Endodermal cell (in vitro differentiated cells): ENCODE measurements at regions not wholly inside any gene's neighbourhood (a gene's known extent, or its start where the extent isn't known, plus 50 kb on each side); places are given as distances from the start of the nearest gene placed in this dataset.
"Not testable (repeated sequence)": the region's sequence is repeated elsewhere in the genome, so short reads cannot be mapped to it uniquely, and the experiment has no call there.

ENCODE experiments used
- DNase-seq: peaks from one replicate; pipeline ENCODE4 v3.0.0-alpha.2; 2017
- H3K27ac ChIP-seq: 2 replicates; pipeline ENCODE4 v1.5.1; 2013; ENCODE audit warnings: mild to moderate bottlenecking, low read depth, low read length, moderate library complexity
- H3K27me3 ChIP-seq: 2 replicates; pipeline ENCODE4 v1.6.1; 2013; ENCODE audit warnings: mild to moderate bottlenecking, low read length, moderate library complexity; ENCODE audit not compliant: insufficient read depth, control insufficient read depth, poor library complexity, severe bottlenecking
- H3K36me3 ChIP-seq: 2 replicates; pipeline ENCODE4 v1.7.0; 2013; ENCODE audit warnings: mild to moderate bottlenecking, low read length, moderate library complexity; ENCODE audit not compliant: control insufficient read depth, insufficient read depth
- H3K4me1 ChIP-seq: one replicate; pipeline ENCODE4 v1.7.0; 2013; ENCODE audit warnings: low read length; ENCODE audit not compliant: control insufficient read depth, insufficient read depth
- H3K4me3 ChIP-seq: 2 replicates; pipeline ENCODE4 v1.5.1; 2013; ENCODE audit warnings: mild to moderate bottlenecking, low read length, moderate library complexity
- H3K9ac ChIP-seq: 2 replicates; pipeline ENCODE4 v1.6.1; 2013; ENCODE audit warnings: mild to moderate bottlenecking, low read length, moderate library complexity; ENCODE audit not compliant: poor library complexity, severe bottlenecking; ENCODE audit errors: extremely low read depth
- H3K9me3 ChIP-seq: 2 replicates; pipeline ENCODE4 v1.6.1; 2013; ENCODE audit warnings: mild to moderate bottlenecking, low read length, moderate library complexity; ENCODE audit not compliant: control insufficient read depth
- H3K27ac Mint-ChIP-seq: 2 replicates; pipeline ENCODE4 v1.8.0; 2020; ENCODE audit warnings: mixed read lengths
- H3K27me3 Mint-ChIP-seq: 2 replicates; pipeline ENCODE4 v1.8.0; 2021; ENCODE audit warnings: mild to moderate bottlenecking, mixed read lengths; ENCODE audit not compliant: insufficient read depth
- H3K36me3 Mint-ChIP-seq: 2 replicates; pipeline ENCODE4 v1.8.0; 2020; ENCODE audit warnings: low read depth, mixed read lengths
- H3K4me1 Mint-ChIP-seq: 2 replicates; pipeline ENCODE4 v1.8.0; 2020; ENCODE audit warnings: mixed read lengths
- H3K4me3 Mint-ChIP-seq: 2 replicates; pipeline ENCODE4 v1.8.0; 2020; ENCODE audit warnings: mild to moderate bottlenecking, moderate library complexity, mixed read lengths
- H3K9me3 Mint-ChIP-seq: 2 replicates; pipeline ENCODE4 v1.8.0; 2020; ENCODE audit warnings: mild to moderate bottlenecking, mixed read lengths
- WGBS, 2 experiments: methylation state at CpG; one replicate each; pipeline versions ENCODE4 v1.1.5 to v1.1.7; 2013; ENCODE audit warnings: missing lambda C conversion rate in 2 of 2, mixed read lengths in 1 of 2; ENCODE audit not compliant: insufficient coverage in 1 of 2, insufficient read length in 1 of 2; 5-methylcytosine and 5-hydroxymethylcytosine counted together
- TF ChIP-seq, protein P1 (sequence below): fragments of 200-600 bp; sonication (generic); conservative IDR thresholded peaks from 2 replicates; pipeline ENCODE4 v1.5.0; 2021; ENCODE audit warnings: antibody characterized with exemption, mild to moderate bottlenecking

DNA sequence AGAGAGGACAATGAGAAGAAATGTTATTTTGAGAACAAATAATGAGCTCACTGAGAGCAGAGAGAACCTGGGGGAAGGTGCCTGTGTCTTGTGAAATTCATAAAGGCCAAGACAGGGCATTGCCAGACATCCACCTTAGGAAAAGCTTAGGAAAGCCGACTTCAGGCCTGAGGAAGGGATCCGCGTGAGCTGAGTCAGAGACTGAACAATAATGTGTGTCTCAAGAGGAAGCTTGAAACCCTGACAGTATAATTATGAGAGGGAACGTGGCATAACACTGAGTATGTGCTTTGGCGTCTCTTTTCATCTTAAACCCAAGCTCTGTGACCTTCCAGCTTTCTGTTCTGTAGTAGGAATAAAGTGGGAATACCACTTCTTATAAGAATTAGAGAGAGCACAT is 307.2 kb downstream of the ACTR3B start:
- TF ChIP-seq, protein P1, sequence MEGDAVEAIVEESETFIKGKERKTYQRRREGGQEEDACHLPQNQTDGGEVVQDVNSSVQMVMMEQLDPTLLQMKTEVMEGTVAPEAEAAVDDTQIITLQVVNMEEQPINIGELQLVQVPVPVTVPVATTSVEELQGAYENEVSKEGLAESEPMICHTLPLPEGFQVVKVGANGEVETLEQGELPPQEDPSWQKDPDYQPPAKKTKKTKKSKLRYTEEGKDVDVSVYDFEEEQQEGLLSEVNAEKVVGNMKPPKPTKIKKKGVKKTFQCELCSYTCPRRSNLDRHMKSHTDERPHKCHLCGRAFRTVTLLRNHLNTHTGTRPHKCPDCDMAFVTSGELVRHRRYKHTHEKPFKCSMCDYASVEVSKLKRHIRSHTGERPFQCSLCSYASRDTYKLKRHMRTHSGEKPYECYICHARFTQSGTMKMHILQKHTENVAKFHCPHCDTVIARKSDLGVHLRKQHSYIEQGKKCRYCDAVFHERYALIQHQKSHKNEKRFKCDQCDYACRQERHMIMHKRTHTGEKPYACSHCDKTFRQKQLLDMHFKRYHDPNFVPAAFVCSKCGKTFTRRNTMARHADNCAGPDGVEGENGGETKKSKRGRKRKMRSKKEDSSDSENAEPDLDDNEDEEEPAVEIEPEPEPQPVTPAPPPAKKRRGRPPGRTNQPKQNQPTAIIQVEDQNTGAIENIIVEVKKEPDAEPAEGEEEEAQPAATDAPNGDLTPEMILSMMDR = no peak
- Histone ChIP-seq H3K27me3 (no peaks in the 10 kb centered on the region), H3K4me1 (no peaks in the 10 kb centered on the region), H3K9me3 (no peaks in the 10 kb centered on the region), H3K4me3 (no peak overlapping the region), H3K36me3 (no peaks in the 10 kb centered on the region), H3K27ac (no peak overlapping the region), H3K9ac (no peak overlapping the region)
- DNase-seq = no peak
- Mint-ChIP-seq H3K36me3 (no peaks in the 10 kb centered on the region), H3K9me3 (no peaks in the 10 kb centered on the region), H3K4me1 (no peaks in the 10 kb centered on the region), H3K27me3 (peaks cover 3% of the 10 kb centered on the region), H3K4me3 (no peak overlapping the region), H3K27ac (no peak overlapping the region)
- WGBS, 2 experiments = 74 to 78% methylated on average over 4 to 5 of the region's 5 CpGs

DNA sequence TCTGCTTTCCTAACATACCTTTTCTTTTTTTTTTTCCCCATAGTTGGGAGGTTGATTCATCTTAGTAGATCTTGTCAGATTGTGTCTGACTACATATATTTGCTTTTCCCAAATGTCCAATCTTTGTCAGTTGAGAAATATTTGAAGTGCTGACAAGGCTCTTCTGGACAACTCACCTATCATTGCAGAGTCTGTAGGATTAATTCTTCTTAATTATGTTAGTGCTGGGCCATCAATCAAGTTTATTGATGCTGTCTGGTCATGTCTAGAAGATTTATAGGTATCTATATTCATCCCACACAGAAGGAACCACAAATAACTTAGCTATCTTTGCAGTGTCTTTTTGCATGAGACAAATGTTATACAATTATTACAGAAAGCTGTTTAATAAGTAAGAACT is 310.6 kb downstream of the ACTR3B start:
- no peak for DNase-seq
- no peaks in the 10 kb centered on the region for H3K36me3 Mint-ChIP-seq
- no peaks in the 10 kb centered on the region for H3K27me3 ChIP-seq
- H3K4me3 Mint-ChIP-seq = no peak overlapping the region
- no peak overlapping the region for H3K27ac ChIP-seq
- H3K9ac ChIP-seq = no peak overlapping the region
- H3K4me1 ChIP-seq = no peaks in the 10 kb centered on the region
- H3K36me3 ChIP-seq = no peaks in the 10 kb centered on the region
- no peaks in the 10 kb centered on the region for H3K9me3 Mint-ChIP-seq
- no peak overlapping the region for H3K27ac Mint-ChIP-seq
- no peaks in the 10 kb centered on the region for H3K4me1 Mint-ChIP-seq
- TF ChIP-seq, protein P1 = no peak
- H3K27me3 Mint-ChIP-seq = no peaks in the 10 kb centered on the region
- H3K9me3 ChIP-seq = no peaks in the 10 kb centered on the region
- no peak overlapping the region for H3K4me3 ChIP-seq

DNA sequence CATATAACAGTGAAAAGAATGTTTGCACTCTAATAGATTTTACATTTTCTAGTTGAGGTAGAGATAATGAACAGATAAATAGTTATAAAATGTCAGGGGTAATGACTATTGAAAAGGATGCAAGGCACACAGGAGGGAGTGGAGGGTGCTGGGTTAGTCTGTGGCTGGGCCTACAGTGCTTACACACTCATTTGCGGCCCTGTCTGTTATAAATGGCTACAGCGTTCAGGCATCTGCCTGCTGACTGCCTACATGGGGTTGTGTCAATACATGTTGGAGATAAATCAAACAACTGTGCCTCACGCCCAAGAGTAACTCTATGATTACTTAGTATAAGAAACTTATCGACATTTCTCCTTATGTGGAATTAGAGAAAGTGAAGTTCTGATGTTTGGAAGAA is 313.3 kb downstream of the ACTR3B start:
- Histone ChIP-seq H3K27ac (no peak overlapping the region), H3K4me3 (no peak overlapping the region), H3K9ac (no peak overlapping the region), H3K27me3 (no peaks in the 10 kb centered on the region), H3K9me3 (no peaks in the 10 kb centered on the region), H3K4me1 (no peaks in the 10 kb centered on the region), H3K36me3 (no peaks in the 10 kb centered on the region)
- no peak overlapping the region for H3K4me3 Mint-ChIP-seq
- no peaks in the 10 kb centered on the region for H3K4me1 Mint-ChIP-seq
- H3K27me3 Mint-ChIP-seq = no peaks in the 10 kb centered on the region
- no peak for DNase-seq
- no peaks in the 10 kb centered on the region for H3K9me3 Mint-ChIP-seq
- no peaks in the 10 kb centered on the region for H3K36me3 Mint-ChIP-seq
- no peak overlapping the region for H3K27ac Mint-ChIP-seq
- WGBS, 2 experiments = 85% methylated on average over 4 of the region's 4 CpGs
- TF ChIP-seq, protein P1 = no peak

DNA sequence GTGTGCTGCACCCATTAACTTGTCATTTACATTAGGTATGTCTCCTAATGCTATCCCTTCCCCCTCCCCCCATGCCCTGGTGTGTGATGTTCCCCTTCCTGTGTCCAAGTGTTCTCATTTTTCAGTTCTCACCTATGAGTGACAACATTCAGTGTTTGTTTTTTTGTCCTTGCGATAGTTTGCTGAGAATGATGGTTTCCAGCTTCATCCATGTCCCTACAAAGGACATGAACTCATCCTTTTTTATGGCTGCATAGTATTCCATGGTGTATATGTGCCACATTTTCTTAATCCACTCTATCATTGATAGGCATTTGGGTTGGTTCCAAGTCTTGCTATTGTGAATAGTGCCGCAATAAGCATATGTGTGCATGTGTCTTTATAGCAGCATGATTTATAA is 316.7 kb downstream of the ACTR3B start:
- not testable (repeated sequence) for H3K36me3 ChIP-seq, H3K9ac ChIP-seq, H3K4me3 ChIP-seq, H3K4me1 ChIP-seq, H3K9me3 ChIP-seq, H3K4me1 Mint-ChIP-seq, H3K4me3 Mint-ChIP-seq, H3K27me3 Mint-ChIP-seq, H3K27me3 ChIP-seq, H3K9me3 Mint-ChIP-seq, DNase-seq, H3K27ac ChIP-seq, H3K36me3 Mint-ChIP-seq, H3K27ac Mint-ChIP-seq
- whole genome bisulfite sequencing, 2 experiments = 100% methylated on average over 2 of the region's 2 CpGs; no CpG with 5 or more reads in 1 of the 2 experiments
